RWPE2 (cell line): ENCODE measurements at regions not wholly inside any gene's neighbourhood (a gene's known extent, or its start where the extent isn't known, plus 50 kb on each side); places are given as distances from the start of the nearest gene placed in this dataset.

Source experiments
- ATAC-seq: fragments of 200-7000 bp; cut with Tn5 transposase; 3 replicates; pipeline ENCODE4 v1.9.1; 2021; ENCODE audit warnings: low read depth
- DNase-seq: peaks from one replicate; pipeline ENCODE4 v3.0.0-alpha.2; 2020; ENCODE audit warnings: low spot score
- H3K27ac ChIP-seq: fragments of 450-650 bp; 2 replicates; pipeline ENCODE4 v1.5.1; 2017; ENCODE audit warnings: mild to moderate bottlenecking; ENCODE audit not compliant: poor library complexity, severe bottlenecking
- H3K27me3 ChIP-seq: fragments of 250-450 bp; sonication (Bioruptor Pico); 2 replicates; pipeline ENCODE4 v1.5.1; 2021; ENCODE audit warnings: mild to moderate bottlenecking, moderate library complexity; ENCODE audit not compliant: insufficient read depth, poor library complexity, severe bottlenecking
- H3K36me3 ChIP-seq: fragments of 250-450 bp; sonication (Bioruptor Pico); 2 replicates; pipeline ENCODE4 v1.5.1; 2020; ENCODE audit warnings: low read depth, mild to moderate bottlenecking, moderate library complexity
- H3K4me1 ChIP-seq: fragments of 250-450 bp; sonication (Bioruptor Pico); 2 replicates; pipeline ENCODE4 v1.5.1; 2021; ENCODE audit warnings: mild to moderate bottlenecking, moderate library complexity; ENCODE audit not compliant: insufficient read depth, poor library complexity, severe bottlenecking
- H3K4me3 ChIP-seq: fragments of 250-450 bp; sonication (Bioruptor Pico); 2 replicates; pipeline ENCODE4 v1.5.1; 2021; ENCODE audit warnings: mild to moderate bottlenecking, moderate library complexity; ENCODE audit not compliant: severe bottlenecking
- H3K9me3 ChIP-seq: fragments of 250-450 bp; sonication (Bioruptor Pico); 2 replicates; pipeline ENCODE4 v1.5.1; 2021; ENCODE audit warnings: mild to moderate bottlenecking, moderate library complexity; ENCODE audit not compliant: severe bottlenecking
- TF ChIP-seq, protein P1 (sequence below): fragments of 450-650 bp; IDR thresholded peaks from one replicate; pipeline ENCODE4 v1.5.1; 2017; ENCODE audit warnings: mild to moderate bottlenecking, moderate library complexity; ENCODE audit not compliant: poor library complexity, severe bottlenecking

DNA sequence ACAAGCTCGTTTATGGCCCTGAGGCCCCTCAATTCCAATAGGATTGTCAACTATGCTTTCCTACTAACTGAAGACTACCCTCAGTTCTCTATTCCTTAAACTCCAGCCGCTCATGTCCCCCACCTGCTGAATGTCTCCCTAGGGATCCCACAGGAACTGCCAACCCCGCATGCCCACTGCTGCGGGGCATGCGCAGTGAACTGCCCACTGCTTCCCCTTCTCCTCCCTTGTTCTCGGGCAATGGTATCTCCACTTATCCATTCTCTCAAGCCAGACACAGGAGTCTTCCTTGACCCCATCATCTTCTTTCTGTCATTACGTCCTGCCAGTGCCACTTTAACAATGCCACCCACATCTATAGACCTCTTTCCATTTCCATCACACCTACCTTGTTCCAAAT, 90.0 kb downstream of the FGF18 start:
- Histone ChIP-seq H3K9me3 (no peaks in the 10 kb centered on the region), H3K4me3 (no peak overlapping the region), H3K4me1 (peaks cover 3% of the 10 kb centered on the region), H3K36me3 (no peaks in the 10 kb centered on the region), H3K27me3 (no peaks in the 10 kb centered on the region), H3K27ac (no peak overlapping the region)
- no peak for ATAC-seq
- TF ChIP-seq, protein P1, sequence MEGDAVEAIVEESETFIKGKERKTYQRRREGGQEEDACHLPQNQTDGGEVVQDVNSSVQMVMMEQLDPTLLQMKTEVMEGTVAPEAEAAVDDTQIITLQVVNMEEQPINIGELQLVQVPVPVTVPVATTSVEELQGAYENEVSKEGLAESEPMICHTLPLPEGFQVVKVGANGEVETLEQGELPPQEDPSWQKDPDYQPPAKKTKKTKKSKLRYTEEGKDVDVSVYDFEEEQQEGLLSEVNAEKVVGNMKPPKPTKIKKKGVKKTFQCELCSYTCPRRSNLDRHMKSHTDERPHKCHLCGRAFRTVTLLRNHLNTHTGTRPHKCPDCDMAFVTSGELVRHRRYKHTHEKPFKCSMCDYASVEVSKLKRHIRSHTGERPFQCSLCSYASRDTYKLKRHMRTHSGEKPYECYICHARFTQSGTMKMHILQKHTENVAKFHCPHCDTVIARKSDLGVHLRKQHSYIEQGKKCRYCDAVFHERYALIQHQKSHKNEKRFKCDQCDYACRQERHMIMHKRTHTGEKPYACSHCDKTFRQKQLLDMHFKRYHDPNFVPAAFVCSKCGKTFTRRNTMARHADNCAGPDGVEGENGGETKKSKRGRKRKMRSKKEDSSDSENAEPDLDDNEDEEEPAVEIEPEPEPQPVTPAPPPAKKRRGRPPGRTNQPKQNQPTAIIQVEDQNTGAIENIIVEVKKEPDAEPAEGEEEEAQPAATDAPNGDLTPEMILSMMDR, result no peak
- DNase-seq, result no peak

DNA sequence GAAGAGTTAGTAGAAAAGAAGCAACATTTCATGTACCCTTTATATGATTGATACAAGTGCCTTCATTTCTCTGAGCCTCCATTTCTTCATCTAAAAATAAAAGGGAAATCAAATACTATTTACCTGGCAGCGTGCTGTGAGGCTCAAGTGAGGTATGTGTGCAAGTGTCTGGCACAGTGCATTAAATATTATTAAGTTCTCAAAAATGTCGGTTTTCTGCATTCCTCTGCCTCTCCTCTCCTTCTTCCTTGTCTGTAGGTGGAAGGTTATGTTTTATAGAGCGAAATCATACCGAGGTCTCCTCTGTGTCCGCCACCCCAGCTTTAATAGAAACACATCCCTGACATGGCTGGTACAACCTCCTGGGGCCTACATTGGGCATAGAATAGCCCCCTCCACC, 93.0 kb downstream of the FGF18 start:
- ATAC-seq, result no peak; the same call in 2 of the 3 replicates
- Histone ChIP-seq H3K9me3 (no peaks in the 10 kb centered on the region), H3K27ac (no peak overlapping the region), H3K4me1 (peaks cover 3% of the 10 kb centered on the region), H3K36me3 (no peaks in the 10 kb centered on the region), H3K27me3 (no peaks in the 10 kb centered on the region), H3K4me3 (no peak overlapping the region)
- no peak for DNase-seq
- TF ChIP-seq, protein P1, result no peak

DNA sequence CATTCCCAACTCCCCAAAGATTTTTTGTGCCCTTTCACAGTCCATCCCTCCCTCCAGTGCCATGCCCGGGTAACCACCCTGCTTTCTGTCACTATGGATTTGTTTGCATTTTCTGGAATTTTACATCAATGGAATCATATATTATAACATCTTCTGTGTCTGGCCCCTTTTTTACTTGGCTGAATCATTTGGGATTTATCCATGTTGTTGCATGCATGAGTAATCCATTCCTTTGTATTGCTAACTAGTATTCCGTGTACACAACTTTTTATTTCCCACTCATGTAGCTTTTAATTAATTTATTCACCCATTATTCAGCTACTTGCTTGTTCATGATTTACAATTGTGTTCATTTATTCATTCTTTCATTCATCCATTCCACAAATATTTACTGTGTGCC, 94.1 kb downstream of the FGF18 start:
- no peak for DNase-seq
- Histone ChIP-seq H3K4me1 (peaks cover 3% of the 10 kb centered on the region), H3K36me3 (no peaks in the 10 kb centered on the region), H3K4me3 (no peak overlapping the region), H3K27me3 (no peaks in the 10 kb centered on the region), H3K9me3 (no peaks in the 10 kb centered on the region), H3K27ac (no peak overlapping the region)
- no peak for ATAC-seq
- TF ChIP-seq, protein P1, result no peak

DNA sequence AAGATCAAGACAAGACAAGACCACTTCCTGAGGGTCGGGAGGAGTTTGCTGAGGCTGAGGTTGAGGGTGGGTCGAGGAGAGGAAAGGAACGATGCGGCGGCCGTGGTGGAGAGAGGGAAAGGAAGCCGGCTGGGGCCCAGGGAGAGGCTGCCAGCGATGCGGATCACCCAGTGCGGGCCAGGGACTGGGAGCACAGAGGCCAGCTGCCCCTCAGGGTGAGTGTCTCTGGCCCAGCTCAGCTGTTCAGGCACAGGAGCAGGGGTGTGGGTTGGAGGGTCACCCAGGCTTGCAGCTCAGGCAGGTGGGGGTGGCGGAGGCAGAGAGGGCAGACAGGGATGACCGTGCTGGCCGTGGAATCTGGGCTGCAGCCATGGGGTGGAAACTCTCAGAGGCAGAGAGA, 99.5 kb downstream of the FGF18 start:
- no peaks in the 10 kb centered on the region for H3K9me3 ChIP-seq
- no peak overlapping the region for H3K27ac ChIP-seq
- H3K27me3 ChIP-seq, result no peaks in the 10 kb centered on the region
- TF ChIP-seq, protein P1, result no peak
- DNase-seq (no peak), ATAC-seq (no peak)
- H3K36me3 ChIP-seq, result no peaks in the 10 kb centered on the region
- no peak overlapping the region for H3K4me3 ChIP-seq
- H3K4me1 ChIP-seq, result peaks cover 24% of the 10 kb centered on the region

DNA sequence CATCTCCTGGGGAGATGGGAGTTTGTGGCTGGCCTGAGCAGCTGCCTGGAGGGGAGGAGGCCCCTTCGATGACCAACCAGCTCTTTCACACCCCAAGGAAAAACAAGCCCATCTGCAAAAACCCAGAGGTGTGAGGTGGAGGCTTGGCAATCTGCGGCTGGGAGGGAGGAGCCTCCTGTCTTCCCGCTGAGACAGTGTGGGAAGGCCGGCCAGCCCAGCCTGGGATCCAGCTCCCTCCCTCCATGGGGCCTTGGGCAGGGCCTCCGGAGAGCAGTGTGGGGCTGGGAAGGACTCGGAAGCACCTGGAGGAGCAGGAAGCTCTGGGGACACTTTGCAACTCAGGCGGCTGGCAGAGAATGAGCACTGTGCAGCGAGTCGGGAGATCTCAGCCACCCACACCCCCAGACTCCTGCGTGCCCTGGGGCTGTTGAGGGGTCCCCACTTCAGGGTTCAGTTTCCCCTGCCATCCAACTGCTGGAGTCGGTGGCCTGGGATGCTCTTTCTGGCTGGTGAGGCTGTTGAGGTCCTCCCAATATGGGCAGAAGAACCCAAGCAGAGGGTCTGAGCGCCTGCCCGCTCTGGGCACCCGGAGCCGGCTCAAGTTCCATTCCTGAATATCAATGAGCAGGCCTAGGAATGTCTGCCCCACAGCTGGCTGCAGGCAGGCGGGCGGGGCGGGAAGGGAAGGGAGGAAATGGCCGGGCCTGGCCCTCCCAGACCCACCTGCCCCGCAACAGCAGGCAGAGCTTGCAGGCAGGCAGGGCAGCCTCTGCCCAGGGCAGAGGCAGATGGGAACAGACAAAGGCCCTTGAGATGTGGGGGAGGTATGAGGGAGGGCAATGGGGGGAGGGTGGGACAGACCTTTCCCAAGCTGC, 101.1 kb downstream of the FGF18 start:
- H3K36me3 ChIP-seq, result no peaks in the 10 kb centered on the region
- H3K4me3 ChIP-seq, result no peak overlapping the region
- ATAC-seq, result peak; percentile 50
- DNase-seq, result no peak
- TF ChIP-seq, protein P1, result no peak
- H3K27ac ChIP-seq, result peak overlapping the region; percentile 97
- peaks cover 24% of the 10 kb centered on the region for H3K4me1 ChIP-seq
- no peaks in the 10 kb centered on the region for H3K9me3 ChIP-seq
- H3K27me3 ChIP-seq, result no peaks in the 10 kb centered on the region
